ENCODE measurements at regions not wholly inside any gene's neighbourhood (a gene's known extent, or its start where the extent isn't known, plus 50 kb on each side); places are given as distances from the start of the nearest gene placed in this dataset.

- no peak overlapping the region for H3K4me3 ChIP-seq (replicated peaks; ENCODE audit: low read depth, low read length)
- no peak for DNase-seq (ENCODE audit: extremely low read depth, low read depth)
- TF ChIP-seq CTCF (IDR thresholded peaks at IDR 0.05; ENCODE audit: low read depth, low read length, missing control alignments), result no peak
Measured at GRCh38 chr3:139095803-139096466, 51.2 kb upstream of the PRR23C start.

DNA sequence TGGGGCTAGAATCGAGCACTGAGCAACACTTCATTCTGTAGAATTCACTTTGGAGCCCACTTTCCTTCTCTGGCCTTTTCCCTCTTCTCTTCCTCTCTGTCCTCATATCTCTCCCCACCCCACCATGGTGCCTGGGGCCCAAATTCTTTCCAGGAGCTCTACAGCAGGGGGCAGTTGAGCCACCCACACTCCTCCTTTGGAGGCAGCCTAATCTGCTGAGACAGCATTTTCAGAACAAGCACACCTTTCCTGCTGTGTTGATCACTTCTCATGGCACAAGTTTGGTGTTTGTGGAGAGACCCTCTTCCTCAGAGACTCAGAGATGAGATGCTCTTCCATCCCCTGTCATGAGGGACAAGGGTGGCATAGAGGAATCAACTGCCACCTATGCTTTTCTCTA, 52.0 kb upstream of the PRR23C start:
- no peak overlapping the region for H3K4me3 ChIP-seq (replicated peaks; ENCODE audit: low read depth, low read length)
- no peak for DNase-seq (ENCODE audit: extremely low read depth, low read depth)

GRCh38 chr3:139098391-139098790, 53.7 kb upstream of the PRR23C start:
- TF ChIP-seq CTCF (IDR thresholded peaks at IDR 0.05; ENCODE audit: low read depth, low read length, missing control alignments), result no peak
- H3K4me3 ChIP-seq (replicated peaks; ENCODE audit: low read depth, low read length), result no peak overlapping the region
- DNase-seq (ENCODE audit: extremely low read depth, low read depth), result no peak

More for the DNA sequence above, 52.0 kb upstream of the PRR23C start:
- TF ChIP-seq CTCF (IDR thresholded peaks at IDR 0.05; ENCODE audit: low read depth, low read length, missing control alignments), result no peak

DNA sequence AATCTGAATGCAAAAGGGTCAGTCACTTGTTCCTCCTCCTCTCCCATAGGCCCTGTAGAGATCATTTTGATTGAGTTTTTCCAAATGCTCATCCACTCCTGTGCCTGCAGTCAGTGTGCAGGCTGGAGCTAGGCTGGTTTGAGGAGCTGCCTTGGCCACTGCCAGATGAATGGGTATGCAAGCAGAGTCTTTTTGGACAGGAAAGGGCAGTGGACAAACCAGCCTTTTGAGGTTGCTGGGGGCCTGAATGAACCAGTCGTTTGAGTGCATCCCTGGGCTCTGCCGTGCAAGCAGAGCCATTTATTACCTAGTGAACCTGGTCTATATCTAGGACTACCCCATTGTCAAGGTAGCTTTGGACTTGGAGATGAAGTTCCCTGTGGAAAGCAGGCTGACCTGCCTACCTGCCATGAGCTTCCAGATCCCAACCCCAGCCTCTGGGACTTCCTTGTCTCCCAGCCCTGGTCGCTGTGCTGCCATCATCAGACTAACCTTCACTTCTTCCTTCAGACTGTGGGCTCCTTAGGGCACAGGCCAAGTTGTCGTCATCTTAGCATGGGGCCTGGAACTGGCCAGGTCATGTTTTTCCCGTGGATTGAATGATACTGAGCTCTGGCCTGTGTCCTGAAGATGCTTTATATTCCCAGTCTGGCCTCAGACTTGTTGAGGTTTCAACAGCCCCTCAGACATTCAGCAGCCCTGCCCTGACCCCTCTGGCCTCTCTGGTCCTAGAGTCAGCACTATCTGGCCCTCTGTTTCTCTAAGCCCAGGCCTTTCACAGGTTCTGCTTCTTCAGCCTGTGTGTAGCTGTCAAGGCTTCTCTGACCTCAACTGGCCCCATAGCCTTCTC, 55.5 kb upstream of the PRR23C start:
- TF ChIP-seq CTCF (IDR thresholded peaks at IDR 0.05; ENCODE audit: low read depth, low read length, missing control alignments), result no peak
- DNase-seq (ENCODE audit: extremely low read depth, low read depth), result no peak

GRCh38 chr3:139100821-139101220, 56.1 kb upstream of the PRR23C start:
- no peak overlapping the region for H3K4me3 ChIP-seq (replicated peaks; ENCODE audit: low read depth, low read length)
- DNase-seq (ENCODE audit: extremely low read depth, low read depth), result no peak
- TF ChIP-seq CTCF (IDR thresholded peaks at IDR 0.05; ENCODE audit: low read depth, low read length, missing control alignments), result no peak

More for the DNA sequence above, 55.5 kb upstream of the PRR23C start:
- no peak overlapping the region for H3K4me3 ChIP-seq (replicated peaks; ENCODE audit: low read depth, low read length)

- TF ChIP-seq CTCF (IDR thresholded peaks at IDR 0.05; ENCODE audit: low read depth, low read length, missing control alignments), result no peak
- DNase-seq (ENCODE audit: extremely low read depth, low read depth), result no peak
- H3K4me3 ChIP-seq (replicated peaks; ENCODE audit: low read depth, low read length), result no peak overlapping the region
Measured at GRCh38 chr3:139101396-139101795, 56.7 kb upstream of the PRR23C start.

All from HFF-Myc (cell line).